Neural cell (in vitro differentiated cells): ENCODE measurements at regions not wholly inside any gene's neighbourhood (a gene's known extent, or its start where the extent isn't known, plus 50 kb on each side); places are given as distances from the start of the nearest gene placed in this dataset.
"Not testable (repeated sequence)": the region's sequence is repeated elsewhere in the genome, so short reads cannot be mapped to it uniquely, and the experiment has no call there.

ENCODE experiments used
- H2AFZ ChIP-seq: fragments of 200-600, 300-800 bp; sonication (generic), shearing (Covaris generic); 2 replicates; pipeline ENCODE4 v1.6.0; 2014; ENCODE audit warnings: low read depth, mild to moderate bottlenecking, antibody characterized with exemption, low read length, moderate library complexity
- H3F3A ChIP-seq: fragments of 200-600 bp; shearing (Covaris generic); 2 replicates; pipeline ENCODE4 v1.6.1; 2016; ENCODE audit warnings: mild to moderate bottlenecking, moderate library complexity, mixed read lengths, antibody characterized with exemption, low read length; ENCODE audit not compliant: insufficient read depth, poor library complexity, severe bottlenecking
- H3K27ac ChIP-seq: fragments of 200-600, 300-800 bp; sonication (generic), shearing (Covaris generic); 2 replicates; pipeline ENCODE4 v1.5.1; 2014; ENCODE audit warnings: mild to moderate bottlenecking, low read length, moderate library complexity
- H3K27me3 ChIP-seq: fragments of 300-800, 200-600 bp; sonication (generic), shearing (Covaris generic); 2 replicates; pipeline ENCODE4 v1.6.0; 2014; ENCODE audit warnings: mild to moderate bottlenecking, low read depth, low read length, moderate library complexity; ENCODE audit not compliant: insufficient read depth
- H3K36me3 ChIP-seq: fragments of 300-800, 200-600 bp; sonication (generic), shearing (Covaris generic); 2 replicates; pipeline ENCODE4 v1.5.1; 2014; ENCODE audit warnings: mild to moderate bottlenecking, antibody characterized with exemption, low read length, moderate library complexity; ENCODE audit not compliant: insufficient read depth
- H3K4me2 ChIP-seq: fragments of 300-800, 200-600 bp; sonication (generic), shearing (Covaris generic); 2 replicates; pipeline ENCODE4 v1.6.0; 2014; ENCODE audit warnings: mild to moderate bottlenecking, low read length
- H3K4me3 ChIP-seq: fragments of 300-800, 200-600 bp; sonication (generic), shearing (Covaris generic); 2 replicates; pipeline ENCODE4 v1.5.1; 2014; ENCODE audit warnings: mild to moderate bottlenecking, low read length, moderate library complexity
- H3K79me2 ChIP-seq: fragments of 200-600 bp; shearing (Covaris generic); replicated peaks from 2 replicates; pipeline ENCODE4 v1.6.0; 2014; ENCODE audit warnings: mild to moderate bottlenecking, low read length, moderate library complexity; ENCODE audit not compliant: insufficient read depth
- H3K9ac ChIP-seq: fragments of 300-800, 200-600 bp; sonication (generic), shearing (Covaris generic); 2 replicates; pipeline ENCODE4 v1.6.1; 2016; ENCODE audit warnings: mild to moderate bottlenecking, low read length, mixed read lengths
- H3K9me2 ChIP-seq: fragments of 200-600 bp; shearing (Covaris generic); 2 replicates; pipeline ENCODE4 v1.6.1; 2016; ENCODE audit warnings: mild to moderate bottlenecking, low read length, mixed read lengths; ENCODE audit not compliant: insufficient read depth
- H3K9me3 ChIP-seq: fragments of 200-600, 300-800 bp; sonication (generic), shearing (Covaris generic); 2 replicates; pipeline ENCODE4 v1.6.1; 2016; ENCODE audit warnings: mild to moderate bottlenecking, mixed run types, low read length, moderate library complexity, mixed read lengths
- H4K20me1 ChIP-seq: fragments of 200-600 bp; shearing (Covaris generic); 2 replicates; pipeline ENCODE4 v1.6.1; 2016; ENCODE audit warnings: mild to moderate bottlenecking, mixed run types; ENCODE audit not compliant: insufficient read depth
- CTCF ChIP-seq: fragments of 450-650 bp; IDR thresholded peaks from 2 replicates; pipeline ENCODE4 v1.5.1; 2014; ENCODE audit warnings: antibody characterized with exemption, mild to moderate bottlenecking, moderate library complexity; ENCODE audit not compliant: poor library complexity, severe bottlenecking
- EP300 ChIP-seq: fragments of 450-650 bp; conservative IDR thresholded peaks from 2 replicates; pipeline ENCODE4 v1.6.1; 2014; ENCODE audit warnings: antibody characterized with exemption, mild to moderate bottlenecking, moderate library complexity; ENCODE audit not compliant: poor library complexity, severe bottlenecking
- EZH2 ChIP-seq: fragments of 200-600, 300-800 bp; shearing (Covaris generic), sonication (generic); IDR thresholded peaks from 2 replicates; pipeline ENCODE4 v1.6.1; 2014; ENCODE audit warnings: antibody characterized with exemption, low read length, borderline replicate concordance, mild to moderate bottlenecking; ENCODE audit not compliant: insufficient read depth, poor library complexity, severe bottlenecking
- MXI1 ChIP-seq: fragments of 450-650 bp; conservative IDR thresholded peaks from 2 replicates; pipeline ENCODE4 v1.6.1; 2014; ENCODE audit warnings: antibody characterized with exemption, mild to moderate bottlenecking; ENCODE audit not compliant: poor library complexity, severe bottlenecking
- POLR2AphosphoS5 ChIP-seq: IDR thresholded peaks from 2 replicates; pipeline ENCODE4 v1.6.1; 2012
- RAD21 ChIP-seq: fragments of 450-650 bp; conservative IDR thresholded peaks from 2 replicates; pipeline ENCODE4 v1.6.1; 2014; ENCODE audit warnings: antibody characterized with exemption, mild to moderate bottlenecking, moderate library complexity
- REST ChIP-seq: IDR thresholded peaks from 2 replicates; pipeline ENCODE4 v1.6.1; 2012; ENCODE audit warnings: borderline replicate concordance
- SMC3 ChIP-seq: fragments of 450-650 bp; conservative IDR thresholded peaks from 2 replicates; pipeline ENCODE4 v1.6.1; 2014; ENCODE audit warnings: antibody characterized with exemption, mild to moderate bottlenecking, moderate library complexity; ENCODE audit not compliant: poor library complexity
- TAF1 ChIP-seq: IDR thresholded peaks from 2 replicates; pipeline ENCODE4 v1.6.1; 2012; ENCODE audit warnings: low read depth

DNA sequence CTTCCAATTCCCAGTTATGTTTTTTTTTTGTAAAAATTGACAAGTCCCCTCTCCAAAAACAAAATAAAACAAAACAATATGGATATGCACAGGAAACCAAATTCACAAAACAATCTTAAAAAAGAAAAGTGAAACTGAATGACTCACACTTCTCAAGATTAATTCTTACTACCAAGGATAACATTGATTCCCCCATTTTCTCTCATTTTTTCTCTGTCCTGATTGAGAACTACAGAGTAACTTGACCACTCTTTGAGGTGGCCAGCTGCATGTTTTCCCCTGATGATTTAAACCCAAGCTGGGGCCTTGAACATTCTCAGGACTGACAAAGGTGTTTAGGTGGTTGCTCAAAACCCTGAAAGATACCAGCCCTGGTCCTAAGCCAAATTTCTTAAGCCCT is 149.0 kb downstream of the AHSP start:
- no peaks in the 10 kb centered on the region for H3K27me3 ChIP-seq
- H3K9ac ChIP-seq, result no peak overlapping the region
- no peaks in the 10 kb centered on the region for H3K36me3 ChIP-seq
- no peaks in the 10 kb centered on the region for H3K79me2 ChIP-seq
- TF ChIP-seq EP300, result no peak
- no peak for TF ChIP-seq REST
- no peak for TF ChIP-seq EZH2
- no peak for TF ChIP-seq TAF1
- no peak for TF ChIP-seq POLR2AphosphoS5
- no peak for TF ChIP-seq RAD21
- TF ChIP-seq CTCF, result no peak
- TF ChIP-seq SMC3, result no peak
- no peak for TF ChIP-seq MXI1
- H3K4me3 ChIP-seq, result no peak overlapping the region
- H3K4me2 ChIP-seq, result no peak overlapping the region
- no peaks in the 10 kb centered on the region for H3K9me2 ChIP-seq
- no peaks in the 10 kb centered on the region for H3F3A ChIP-seq
- H3K27ac ChIP-seq, result no peak overlapping the region
- H4K20me1 ChIP-seq, result no peaks in the 10 kb centered on the region
- H3K9me3 ChIP-seq, result no peaks in the 10 kb centered on the region
- no peak overlapping the region for H2AFZ ChIP-seq

DNA sequence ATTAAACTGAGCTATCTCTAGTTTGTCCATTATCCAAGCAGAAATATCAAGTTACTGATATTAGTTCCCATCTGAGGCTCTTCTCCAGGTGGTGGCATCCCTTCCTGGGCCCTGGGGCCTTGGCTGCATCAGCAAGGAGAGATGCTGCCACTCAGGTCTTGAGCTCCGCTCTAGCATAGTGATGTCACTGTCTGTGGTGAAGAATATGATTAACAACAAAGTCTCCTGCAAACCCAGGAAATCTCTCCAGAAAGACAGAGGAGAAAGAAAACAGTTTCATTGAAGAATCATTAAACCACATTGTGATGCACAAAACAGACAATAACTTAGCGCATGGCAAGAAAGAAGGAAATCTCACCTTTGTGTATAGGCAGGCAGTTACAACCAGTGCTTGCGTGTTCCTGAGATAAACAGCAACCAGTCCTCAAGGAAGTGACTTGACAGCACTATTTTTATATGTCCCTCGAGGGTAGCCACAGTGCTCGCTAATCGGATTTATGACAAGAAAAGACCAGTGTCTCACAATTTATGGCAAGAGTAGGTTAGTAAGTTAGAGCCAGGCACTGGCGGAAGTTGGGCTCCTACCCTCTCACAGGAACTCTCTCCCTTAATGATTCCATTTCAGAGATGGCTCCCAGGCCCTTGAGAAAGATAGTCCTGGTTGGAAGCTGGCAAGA is 151.1 kb downstream of the AHSP start:
- Histone ChIP-seq H3F3A (no peaks in the 10 kb centered on the region), H3K9ac (no peak overlapping the region), H3K4me2 (no peak overlapping the region), H3K79me2 (no peaks in the 10 kb centered on the region), H2AFZ (no peak overlapping the region), H3K4me3 (no peak overlapping the region), H3K27me3 (no peaks in the 10 kb centered on the region), H3K27ac (no peak overlapping the region), H4K20me1 (no peaks in the 10 kb centered on the region), H3K36me3 (no peaks in the 10 kb centered on the region), H3K9me2 (no peaks in the 10 kb centered on the region), H3K9me3 (no peaks in the 10 kb centered on the region)
- TF ChIP-seq EZH2 (no peak), EP300 (no peak), REST (no peak), MXI1 (no peak), POLR2AphosphoS5 (no peak), SMC3 (no peak), TAF1 (no peak), RAD21 (no peak)

DNA sequence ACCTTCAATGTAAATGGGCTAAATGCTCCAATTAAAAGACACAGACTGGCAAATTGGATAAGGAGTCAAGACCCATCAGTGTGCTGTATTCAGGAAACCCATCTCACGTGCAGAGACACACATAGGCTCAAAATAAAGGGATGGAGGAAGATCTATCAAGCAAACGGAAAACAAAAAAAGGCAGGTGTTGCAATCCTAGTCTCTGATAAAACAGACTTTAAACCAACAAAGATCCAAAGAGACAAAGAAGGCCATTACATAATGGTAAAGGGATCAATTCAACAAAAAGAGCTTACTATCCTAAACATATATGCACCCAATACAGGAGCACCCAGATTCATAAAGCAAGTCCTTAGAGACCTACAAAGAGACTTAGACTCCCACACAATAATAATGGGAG is 161.6 kb downstream of the AHSP start:
- H4K20me1 ChIP-seq, H3K9me2 ChIP-seq, H3K36me3 ChIP-seq, H3K9ac ChIP-seq, H3K79me2 ChIP-seq, H2AFZ ChIP-seq, H3K27ac ChIP-seq, H3K9me3 ChIP-seq, H3K27me3 ChIP-seq, H3K4me3 ChIP-seq, H3F3A ChIP-seq, H3K4me2 ChIP-seq: not testable (repeated sequence)

DNA sequence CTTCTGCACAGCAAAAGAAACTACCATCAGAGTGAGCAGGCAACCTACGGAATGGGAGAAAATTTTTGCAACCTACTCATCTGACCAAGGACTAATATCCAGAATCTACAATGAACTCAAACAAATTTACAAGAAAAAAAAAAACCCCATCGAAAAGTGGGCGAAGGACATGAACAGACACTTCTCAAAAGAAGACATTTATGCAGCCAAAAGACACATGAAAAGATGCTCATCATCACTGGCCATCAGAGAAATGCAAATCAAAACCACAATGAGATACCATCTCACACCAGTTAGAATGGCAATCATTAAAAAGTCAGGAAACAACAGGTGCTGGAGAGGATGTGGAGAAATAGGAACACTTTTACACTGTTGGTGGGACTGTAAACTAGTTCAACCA is 164.6 kb downstream of the AHSP start:
- H3K27ac ChIP-seq, H3K36me3 ChIP-seq: not testable (repeated sequence)

More for the DNA sequence above, 164.6 kb downstream of the AHSP start:
- not testable (repeated sequence) for H3K9me3 ChIP-seq, H4K20me1 ChIP-seq, H3F3A ChIP-seq, H3K79me2 ChIP-seq, H3K9me2 ChIP-seq, H3K9ac ChIP-seq, H2AFZ ChIP-seq, H3K4me3 ChIP-seq, H3K27me3 ChIP-seq, H3K4me2 ChIP-seq
